Spleen (tissue), 11 donors: ENCODE measurements at regions not wholly inside any gene's neighbourhood (a gene's known extent, or its start where the extent isn't known, plus 50 kb on each side); places are given as distances from the start of the nearest gene placed in this dataset.
"Not testable (repeated sequence)": the region's sequence is repeated elsewhere in the genome, so short reads cannot be mapped to it uniquely, and the experiment has no call there.

ENCODE experiments used
- DNase-seq: peaks from one replicate; pipeline ENCODE4 v3.0.0-alpha.2; 2020
- H3K27ac ChIP-seq, 8 donors: fragments of 200-600 bp; sonication (generic) in 7 of 8; 1 replicate in 4 of 8; 2 replicates in 4 of 8; pipeline versions ENCODE4 v1.5.0 to v1.8.0; 2016 to 2021; ENCODE audit warnings: inconsistent platforms in 4 of 8, mild to moderate bottlenecking in 4 of 8, moderate library complexity in 1 of 8
- H3K27me3 ChIP-seq, 7 donors: fragments of 200-600 bp; sonication (generic) in 6 of 7; replicated peaks in 1 of 7; 1 replicate in 4 of 7; 2 replicates in 3 of 7; pipeline versions ENCODE4 v1.5.0 to v1.8.0; 2016 to 2021; ENCODE audit warnings: inconsistent platforms in 3 of 7, mild to moderate bottlenecking in 1 of 7
- H3K36me3 ChIP-seq, 6 donors: fragments of 200-600 bp; sonication (generic) in 5 of 6; 1 replicate in 4 of 6; 2 replicates in 2 of 6; pipeline versions ENCODE4 v1.5.0 to v1.8.0; 2016 to 2021; ENCODE audit warnings: inconsistent platforms in 2 of 6
- H3K4me1 ChIP-seq, 6 donors: fragments of 200-600 bp; sonication (generic) in 5 of 6; 1 replicate in 3 of 6; 2 replicates in 3 of 6; pipeline versions ENCODE4 v1.5.0 to v1.8.0; 2016 to 2021; ENCODE audit warnings: inconsistent platforms in 3 of 6
- H3K4me3 ChIP-seq, 8 donors: fragments of 200-600 bp; sonication (generic) in 7 of 8; 1 replicate in 4 of 8; 2 replicates in 4 of 8; pipeline versions ENCODE4 v1.5.0 to v1.8.0; 2016 to 2021; ENCODE audit warnings: inconsistent platforms in 4 of 8, mild to moderate bottlenecking in 4 of 8, moderate library complexity in 2 of 8
- H3K9me3 ChIP-seq, 8 donors: fragments of 200-600 bp; sonication (generic) in 7 of 8; 1 replicate in 4 of 8; 2 replicates in 4 of 8; pipeline versions ENCODE4 v1.5.0 to v1.8.0; 2016 to 2021; ENCODE audit warnings: inconsistent platforms in 4 of 8
- POLR2A ChIP-seq, 3 donors: fragments of 450-650 bp; IDR thresholded peaks; one replicate each; pipeline ENCODE4 v1.5.1; 2017; ENCODE audit warnings: antibody characterized with exemption in 3 of 3, mild to moderate bottlenecking in 1 of 3
- POLR2AphosphoS5 ChIP-seq, 3 donors: sonication (generic); formaldehyde crosslinking; IDR thresholded peaks; one replicate each; pipeline ENCODE4 v1.5.1; 2017; ENCODE audit warnings: antibody characterized with exemption in 3 of 3
- WGBS, 5 donors: extraction: QIAGEN DNeasy Blood & Tissue Kit in 3 of 5; methylation state at CpG; one replicate each; pipeline versions ENCODE4 v1.1.5 to v1.1.7; 2013 to 2018; 5-methylcytosine and 5-hydroxymethylcytosine counted together
- intact Hi-C: fragments of 100-400 bp; cut with DNase I; formaldehyde crosslinking; loops from one replicate; pipeline ENCODE4 v1.15.0; 2023; ENCODE audit warnings: low total_unique reads
- TF ChIP-seq, protein P1 (sequence below), 11 experiments: fragments of 200-600 bp in 7 of 11; fragments of 450-650 bp in 4 of 11; sonication (generic) in 4 of 11; IDR thresholded peaks in 8 of 11; conservative IDR thresholded peaks in 3 of 11; 1 replicate in 7 of 11; 2 replicates in 4 of 11; pipeline versions ENCODE4 v1.4.0 to v1.8.0; 2016 to 2021; ENCODE audit warnings: antibody characterized with exemption in 11 of 11, inconsistent platforms in 4 of 11, mild to moderate bottlenecking in 1 of 11
- donor health status: healthy with polysubstance abuse.
- donor health status: DM: no; HTN: no; CAD: no; lungs with moderate emphysema.
- donor health status: DM: no; HTN: no; CAD: no.
- donor health status: Bipolar disorder and iron deficiency.
- donor health status: healthy.
- donor health status: DM: no; HTN: no; CAD: no.
- donor health status: DM: yes; HTN: yes; CAD: no.

DNA sequence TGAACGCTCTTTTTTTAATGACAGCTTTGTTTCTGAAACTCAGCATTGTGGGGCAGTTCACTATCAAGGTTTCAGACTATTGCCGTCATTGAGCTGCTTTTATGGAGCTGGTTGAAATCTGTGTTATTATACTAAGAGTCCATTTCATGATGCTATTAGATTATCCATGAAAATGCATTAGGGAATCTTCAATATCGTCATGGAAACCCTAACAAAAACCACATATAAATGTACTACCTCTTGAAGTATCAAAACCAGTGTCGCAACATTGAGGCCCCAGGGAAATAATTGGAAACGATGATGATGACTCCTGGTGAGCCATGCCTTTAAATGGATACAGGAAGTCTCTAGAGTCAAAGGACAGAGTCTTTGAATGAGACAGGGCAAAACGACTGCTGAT, 231.6 kb upstream of the CPHXL start:
- WGBS, 5 donors: 80 to 86% (median 83%) methylated on average over 6 of the region's 6 CpGs
- no peak for DNase-seq

DNA sequence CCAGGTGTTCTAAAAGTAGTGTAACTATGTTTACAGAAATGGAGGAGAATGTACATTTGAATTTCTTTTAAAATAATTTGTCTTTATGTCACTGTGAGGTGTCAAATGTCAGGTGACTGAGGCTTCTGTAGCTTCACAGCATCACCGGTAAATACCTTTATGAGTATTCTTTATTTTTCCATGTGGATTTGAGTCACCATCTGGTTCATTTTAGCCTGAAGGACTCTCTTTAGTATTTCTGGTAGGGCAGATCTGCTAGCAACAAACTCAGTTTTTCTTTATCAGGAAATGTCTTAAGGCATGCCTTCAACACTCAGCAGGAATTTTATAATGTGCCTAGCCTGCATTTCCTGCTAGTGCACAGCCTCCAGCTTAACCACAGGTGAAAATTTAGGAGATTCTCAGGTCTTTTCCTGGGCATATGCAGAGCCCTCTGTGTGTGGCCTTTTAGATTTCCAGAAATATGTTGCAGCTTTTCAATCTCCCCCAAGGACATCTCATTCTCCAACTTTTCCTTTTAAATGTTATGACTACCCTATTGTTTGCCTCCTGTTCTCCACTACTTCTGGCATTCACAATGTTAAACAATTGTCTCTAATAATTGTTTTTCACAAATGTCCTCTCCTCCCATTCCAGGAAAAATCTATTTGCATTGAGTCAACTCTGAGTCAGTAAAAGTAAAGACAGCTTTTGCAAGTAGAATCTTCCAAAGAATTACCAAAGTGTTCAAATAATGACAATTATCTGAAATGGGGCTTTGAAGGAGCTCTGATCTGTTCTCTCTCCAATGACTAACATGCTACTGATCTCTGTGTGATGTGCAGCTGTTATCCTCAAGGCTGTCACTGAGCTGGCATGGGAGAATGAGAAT, 239.4 kb upstream of the CPHXL start:
- no peak overlapping the region for H3K4me3 ChIP-seq
- no peak overlapping the region for H3K27ac ChIP-seq
- H3K36me3 ChIP-seq: no peaks in the 10 kb centered on the region
- no peak for DNase-seq
- H3K27me3 ChIP-seq: no peaks in the 10 kb centered on the region
- intact Hi-C loops: no loop called here
- 75 to 89% (median 83%) methylated on average over 1 of the region's 1 CpG for WGBS, 5 donors
- TF ChIP-seq POLR2A (IDR thresholded peaks at IDR 0.05) (no peak), POLR2AphosphoS5 (IDR thresholded peaks at IDR 0.05) (no peak)
- TF ChIP-seq, protein P1, sequence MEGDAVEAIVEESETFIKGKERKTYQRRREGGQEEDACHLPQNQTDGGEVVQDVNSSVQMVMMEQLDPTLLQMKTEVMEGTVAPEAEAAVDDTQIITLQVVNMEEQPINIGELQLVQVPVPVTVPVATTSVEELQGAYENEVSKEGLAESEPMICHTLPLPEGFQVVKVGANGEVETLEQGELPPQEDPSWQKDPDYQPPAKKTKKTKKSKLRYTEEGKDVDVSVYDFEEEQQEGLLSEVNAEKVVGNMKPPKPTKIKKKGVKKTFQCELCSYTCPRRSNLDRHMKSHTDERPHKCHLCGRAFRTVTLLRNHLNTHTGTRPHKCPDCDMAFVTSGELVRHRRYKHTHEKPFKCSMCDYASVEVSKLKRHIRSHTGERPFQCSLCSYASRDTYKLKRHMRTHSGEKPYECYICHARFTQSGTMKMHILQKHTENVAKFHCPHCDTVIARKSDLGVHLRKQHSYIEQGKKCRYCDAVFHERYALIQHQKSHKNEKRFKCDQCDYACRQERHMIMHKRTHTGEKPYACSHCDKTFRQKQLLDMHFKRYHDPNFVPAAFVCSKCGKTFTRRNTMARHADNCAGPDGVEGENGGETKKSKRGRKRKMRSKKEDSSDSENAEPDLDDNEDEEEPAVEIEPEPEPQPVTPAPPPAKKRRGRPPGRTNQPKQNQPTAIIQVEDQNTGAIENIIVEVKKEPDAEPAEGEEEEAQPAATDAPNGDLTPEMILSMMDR (IDR thresholded peaks at IDR 0.05 in 8 of 11, conservative IDR thresholded peaks at IDR 0.05 in 3 of 11): no peak
- no peaks in the 10 kb centered on the region for H3K9me3 ChIP-seq
- no peaks in the 10 kb centered on the region for H3K4me1 ChIP-seq

More for the DNA sequence above, 231.6 kb upstream of the CPHXL start:
- Histone ChIP-seq H3K27me3 (no peaks in the 10 kb centered on the region), H3K4me3 (no peak overlapping the region), H3K4me1 (no peaks in the 10 kb centered on the region), H3K27ac (no peak overlapping the region), H3K36me3 (no peaks in the 10 kb centered on the region), H3K9me3 (no peaks in the 10 kb centered on the region)
- intact Hi-C loops: no loop called here
- TF ChIP-seq, protein P1 (IDR thresholded peaks at IDR 0.05 in 8 of 11, conservative IDR thresholded peaks at IDR 0.05 in 3 of 11): no peak
- TF ChIP-seq POLR2A (IDR thresholded peaks at IDR 0.05) (no peak), POLR2AphosphoS5 (IDR thresholded peaks at IDR 0.05) (no peak)

DNA sequence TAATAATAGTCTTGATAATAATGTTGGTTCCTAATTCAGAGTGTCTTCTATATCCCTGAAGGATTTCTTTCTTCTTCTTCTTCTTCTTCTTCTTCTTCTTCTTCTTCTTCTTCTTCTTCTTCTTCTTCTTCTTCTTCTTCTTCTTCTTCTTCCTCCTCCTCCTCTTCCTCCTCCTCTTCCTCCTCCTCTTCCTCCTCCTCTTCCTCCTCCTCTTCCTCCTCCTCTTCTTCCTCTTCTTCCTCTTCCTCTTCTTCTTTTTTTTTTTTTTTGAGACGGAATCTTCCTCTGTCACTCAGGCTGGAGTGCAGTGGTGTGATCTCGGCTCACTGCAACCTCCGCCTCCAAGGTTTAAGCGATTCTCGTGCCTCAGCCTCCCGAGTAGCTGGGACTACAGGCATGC, 242.8 kb upstream of the CPHXL start:
- H3K36me3 ChIP-seq, DNase-seq, H3K4me3 ChIP-seq, H3K9me3 ChIP-seq, H3K27ac ChIP-seq, H3K4me1 ChIP-seq, intact Hi-C loops, H3K27me3 ChIP-seq: not testable (repeated sequence)
- WGBS, 5 donors: 83 to 95% (median 90%) methylated on average over 6 of the region's 6 CpGs

DNA sequence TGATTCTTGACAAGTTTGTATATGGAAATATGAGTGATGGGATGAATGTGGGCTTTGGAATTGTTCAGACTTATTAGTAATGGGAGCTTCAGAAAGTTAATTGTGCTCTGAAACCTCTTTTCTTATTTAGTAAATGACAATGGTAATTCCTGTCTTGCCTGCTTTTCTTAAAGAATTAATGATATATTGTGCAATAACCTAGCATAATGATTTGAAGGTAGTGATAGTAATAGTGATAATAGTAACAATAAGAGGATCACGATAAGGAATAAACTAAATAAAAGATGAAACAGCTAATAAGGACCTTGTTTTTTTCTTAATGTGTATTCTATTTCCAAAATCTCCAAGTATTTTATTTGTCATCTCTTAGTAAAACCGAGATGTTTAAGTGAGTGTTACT, 245.0 kb upstream of the CPHXL start:
- DNase-seq: no peak
- Histone ChIP-seq H3K27ac (no peak overlapping the region), H3K36me3 (no peaks in the 10 kb centered on the region), H3K9me3 (no peaks in the 10 kb centered on the region), H3K4me1 (no peaks in the 10 kb centered on the region), H3K4me3 (no peak overlapping the region), H3K27me3 (no peaks in the 10 kb centered on the region)
- WGBS, 5 donors: 63 to 84% (median 79%) methylated on average over 2 of the region's 2 CpGs
- intact Hi-C loops: no loop called here
- TF ChIP-seq, protein P1 (IDR thresholded peaks at IDR 0.05 in 8 of 11, conservative IDR thresholded peaks at IDR 0.05 in 3 of 11): no peak
- TF ChIP-seq POLR2AphosphoS5 (IDR thresholded peaks at IDR 0.05) (no peak), POLR2A (IDR thresholded peaks at IDR 0.05) (no peak)
